ENCODE measurements at regions not wholly inside any gene's neighbourhood (a gene's known extent, or its start where the extent isn't known, plus 50 kb on each side); places are given as distances from the start of the nearest gene placed in this dataset.
"Not testable (repeated sequence)": the region's sequence is repeated elsewhere in the genome, so short reads cannot be mapped to it uniquely, and the experiment has no call there.

GRCh38 chr5:135095052-135095715, 61.2 kb upstream of the PITX1 start:
- Histone ChIP-seq H3K79me1 (ENCODE audit: low read length) (no peaks in the 10 kb centered on the region), H2AFZ (ENCODE audit: insufficient read depth, low read length, poor library complexity) (no peak overlapping the region), H3K4me3 (ENCODE audit: low read depth, low read length) (no peak overlapping the region), H3K23ac (ENCODE audit: low read length) (no peak overlapping the region), H3K4me2 (ENCODE audit: low read length) (no peak overlapping the region), H2AK5ac (ENCODE audit: low read length) (no peak overlapping the region), H3K4me1 (ENCODE audit: control insufficient read depth in 1 of 2, insufficient read depth in 2 of 2, low read length in 2 of 2) (no peaks in the 10 kb centered on the region), H3K79me2 (ENCODE audit: control insufficient read depth, insufficient read depth, low read length, poor library complexity) (no peaks in the 10 kb centered on the region), H3K36me3 (ENCODE audit: control insufficient read depth in 1 of 2, insufficient read depth in 2 of 2, low read length in 2 of 2) (no peaks in the 10 kb centered on the region), H3K9ac (ENCODE audit: low read length) (no peak overlapping the region), H3K9me3 (ENCODE audit: insufficient read depth, low read depth, low read length) (peaks cover 2% of the 10 kb centered on the region), H3K27ac (ENCODE audit: low read depth, low read length) (no peak overlapping the region), H2BK5ac (ENCODE audit: low read depth, low read length, poor library complexity) (no peak overlapping the region), H3K27me3 (ENCODE audit: insufficient read depth, low read length) (no peaks in the 10 kb centered on the region), H2BK12ac (ENCODE audit: low read length) (no peak overlapping the region), H3K4ac (ENCODE audit: low read depth, low read length) (no peak overlapping the region), H4K8ac (ENCODE audit: low read depth, low read length) (no peak overlapping the region), H4K12ac (ENCODE audit: low read depth, low read length) (no peak overlapping the region), H3K14ac (ENCODE audit: low read length) (no peak overlapping the region), H2BK120ac (ENCODE audit: insufficient read depth, low read length, poor library complexity) (no peak overlapping the region), H3K18ac (ENCODE audit: low read length) (no peak overlapping the region), H4K91ac (ENCODE audit: low read depth, low read length) (no peak overlapping the region)
- WGBS (ENCODE audit: extremely low coverage, insufficient coverage, insufficient read length), result no CpG with 5 or more reads among the region's 6 CpGs
- DNase-seq, result no peak

- H3K18ac ChIP-seq (ENCODE audit: low read length), result no peak overlapping the region
- H3K4ac ChIP-seq (ENCODE audit: low read depth, low read length), result no peak overlapping the region
- H3K79me1 ChIP-seq (ENCODE audit: low read length), result no peaks in the 10 kb centered on the region
- H3K79me2 ChIP-seq (ENCODE audit: control insufficient read depth, insufficient read depth, low read length, poor library complexity), result no peaks in the 10 kb centered on the region
- no peak overlapping the region for H3K23ac ChIP-seq (ENCODE audit: low read length)
- H3K4me1 ChIP-seq (ENCODE audit: control insufficient read depth in 1 of 2, insufficient read depth in 2 of 2, low read length in 2 of 2), result no peaks in the 10 kb centered on the region
- no peak for DNase-seq
- no peak overlapping the region for H3K14ac ChIP-seq (ENCODE audit: low read length)
- H2BK5ac ChIP-seq (ENCODE audit: low read depth, low read length, poor library complexity), result no peak overlapping the region
- H3K27ac ChIP-seq (ENCODE audit: low read depth, low read length), result no peak overlapping the region
- no peak overlapping the region for H3K9ac ChIP-seq (ENCODE audit: low read length)
- H3K27me3 ChIP-seq (ENCODE audit: insufficient read depth, low read length), result no peaks in the 10 kb centered on the region
- H4K8ac ChIP-seq (ENCODE audit: low read depth, low read length), result no peak overlapping the region
- no peak overlapping the region for H3K4me2 ChIP-seq (ENCODE audit: low read length)
- no peak overlapping the region for H2AK5ac ChIP-seq (ENCODE audit: low read length)
- H4K91ac ChIP-seq (ENCODE audit: low read depth, low read length), result no peak overlapping the region
- H4K12ac ChIP-seq (ENCODE audit: low read depth, low read length), result no peak overlapping the region
- no peak overlapping the region for H3K4me3 ChIP-seq (ENCODE audit: low read depth, low read length)
- peaks cover 2% of the 10 kb centered on the region for H3K9me3 ChIP-seq (ENCODE audit: insufficient read depth, low read depth, low read length)
- H2AFZ ChIP-seq (ENCODE audit: insufficient read depth, low read length, poor library complexity), result no peak overlapping the region
- no CpG with 5 or more reads among the region's 6 CpGs for WGBS (ENCODE audit: extremely low coverage, insufficient coverage, insufficient read length)
- H2BK120ac ChIP-seq (ENCODE audit: insufficient read depth, low read length, poor library complexity), result no peak overlapping the region
- H2BK12ac ChIP-seq (ENCODE audit: low read length), result no peak overlapping the region
- H3K36me3 ChIP-seq (ENCODE audit: control insufficient read depth in 1 of 2, insufficient read depth in 2 of 2, low read length in 2 of 2), result no peaks in the 10 kb centered on the region
These were observed 60.5 kb upstream of the PITX1 start for GRCh38 chr5:135094339-135095051.

- not testable (repeated sequence) for H2AFZ ChIP-seq (ENCODE audit: insufficient read depth, low read length, poor library complexity); H3K23ac ChIP-seq (ENCODE audit: low read length); H3K9me3 ChIP-seq (ENCODE audit: insufficient read depth, low read depth, low read length); H3K27me3 ChIP-seq (ENCODE audit: insufficient read depth, low read length); H2BK5ac ChIP-seq (ENCODE audit: low read depth, low read length, poor library complexity); H3K9ac ChIP-seq (ENCODE audit: low read length); H4K8ac ChIP-seq (ENCODE audit: low read depth, low read length); H2BK120ac ChIP-seq (ENCODE audit: insufficient read depth, low read length, poor library complexity); H3K14ac ChIP-seq (ENCODE audit: low read length); H3K79me2 ChIP-seq (ENCODE audit: control insufficient read depth, insufficient read depth, low read length, poor library complexity); H3K4ac ChIP-seq (ENCODE audit: low read depth, low read length); H4K91ac ChIP-seq (ENCODE audit: low read depth, low read length); H3K36me3 ChIP-seq (ENCODE audit: control insufficient read depth in 1 of 2, insufficient read depth in 2 of 2, low read length in 2 of 2); DNase-seq; H3K4me2 ChIP-seq (ENCODE audit: low read length); H3K4me1 ChIP-seq (ENCODE audit: control insufficient read depth in 1 of 2, insufficient read depth in 2 of 2, low read length in 2 of 2); H3K18ac ChIP-seq (ENCODE audit: low read length); H3K4me3 ChIP-seq (ENCODE audit: low read depth, low read length); H3K79me1 ChIP-seq (ENCODE audit: low read length); H3K27ac ChIP-seq (ENCODE audit: low read depth, low read length); H2AK5ac ChIP-seq (ENCODE audit: low read length); H4K12ac ChIP-seq (ENCODE audit: low read depth, low read length); H2BK12ac ChIP-seq (ENCODE audit: low read length)
- WGBS (ENCODE audit: extremely low coverage, insufficient coverage, insufficient read length), result no CpG with 5 or more reads among the region's 1 CpG
These were observed 59.5 kb upstream of the PITX1 start for GRCh38 chr5:135093483-135093882.

GRCh38 chr5:135092476-135092875, 58.4 kb upstream of the PITX1 start:
- H3K79me2 ChIP-seq (ENCODE audit: control insufficient read depth, insufficient read depth, low read length, poor library complexity), result no peaks in the 10 kb centered on the region
- H3K27ac ChIP-seq (ENCODE audit: low read depth, low read length), result no peak overlapping the region
- H3K9me3 ChIP-seq (ENCODE audit: insufficient read depth, low read depth, low read length), result peaks cover 4% of the 10 kb centered on the region
- no peak overlapping the region for H2AFZ ChIP-seq (ENCODE audit: insufficient read depth, low read length, poor library complexity)
- H4K12ac ChIP-seq (ENCODE audit: low read depth, low read length), result no peak overlapping the region
- no peaks in the 10 kb centered on the region for H3K36me3 ChIP-seq (ENCODE audit: control insufficient read depth in 1 of 2, insufficient read depth in 2 of 2, low read length in 2 of 2)
- no peaks in the 10 kb centered on the region for H3K27me3 ChIP-seq (ENCODE audit: insufficient read depth, low read length)
- H2BK120ac ChIP-seq (ENCODE audit: insufficient read depth, low read length, poor library complexity), result no peak overlapping the region
- no peak overlapping the region for H2BK12ac ChIP-seq (ENCODE audit: low read length)
- WGBS (ENCODE audit: extremely low coverage, insufficient coverage, insufficient read length), result no CpG with 5 or more reads among the region's 8 CpGs
- no peak overlapping the region for H4K8ac ChIP-seq (ENCODE audit: low read depth, low read length)
- no peaks in the 10 kb centered on the region for H3K79me1 ChIP-seq (ENCODE audit: low read length)
- no peak overlapping the region for H2AK5ac ChIP-seq (ENCODE audit: low read length)
- no peak overlapping the region for H3K18ac ChIP-seq (ENCODE audit: low read length)
- no peak for DNase-seq
- H3K23ac ChIP-seq (ENCODE audit: low read length), result no peak overlapping the region
- H3K14ac ChIP-seq (ENCODE audit: low read length), result no peak overlapping the region
- H3K9ac ChIP-seq (ENCODE audit: low read length), result no peak overlapping the region
- H3K4me2 ChIP-seq (ENCODE audit: low read length), result no peak overlapping the region
- H3K4me1 ChIP-seq (ENCODE audit: control insufficient read depth in 1 of 2, insufficient read depth in 2 of 2, low read length in 2 of 2), result no peaks in the 10 kb centered on the region
- H3K4me3 ChIP-seq (ENCODE audit: low read depth, low read length), result no peak overlapping the region
- no peak overlapping the region for H3K4ac ChIP-seq (ENCODE audit: low read depth, low read length)
- no peak overlapping the region for H2BK5ac ChIP-seq (ENCODE audit: low read depth, low read length, poor library complexity)
- no peak overlapping the region for H4K91ac ChIP-seq (ENCODE audit: low read depth, low read length)
